ENCODE measurements at regions not wholly inside any gene's neighbourhood (a gene's known extent, or its start where the extent isn't known, plus 50 kb on each side); places are given as distances from the start of the nearest gene placed in this dataset.
"Not testable (repeated sequence)": the region's sequence is repeated elsewhere in the genome, so short reads cannot be mapped to it uniquely, and the experiment has no call there.

- no peak for DNase-seq (ENCODE audit: extremely low read depth, low read depth)
- no peak for TF ChIP-seq CTCF (IDR thresholded peaks at IDR 0.05; ENCODE audit: low read depth, low read length)
Observed at GRCh38 chr3:176855213-176855612, 342.1 kb downstream of the TBL1XR1 start.

GRCh38 chr3:176850498-176850897 is 346.8 kb downstream of the TBL1XR1 start:
- no peak for DNase-seq (ENCODE audit: extremely low read depth, low read depth)
- no peak for TF ChIP-seq CTCF (IDR thresholded peaks at IDR 0.05; ENCODE audit: low read depth, low read length)

- TF ChIP-seq CTCF (IDR thresholded peaks at IDR 0.05; ENCODE audit: low read depth, low read length): no peak
- no peak for DNase-seq (ENCODE audit: extremely low read depth, low read depth)
Observed at GRCh38 chr3:176848431-176849214, 348.7 kb downstream of the TBL1XR1 start.

GRCh38 chr3:176842914-176843313 is 354.4 kb downstream of the TBL1XR1 start:
- no peak for TF ChIP-seq CTCF (IDR thresholded peaks at IDR 0.05; ENCODE audit: low read depth, low read length)
- DNase-seq (ENCODE audit: extremely low read depth, low read depth): no peak

GRCh38 chr3:176840641-176841286 is 356.5 kb downstream of the TBL1XR1 start:
- no peak for TF ChIP-seq CTCF (IDR thresholded peaks at IDR 0.05; ENCODE audit: low read depth, low read length)
- DNase-seq (ENCODE audit: extremely low read depth, low read depth): no peak

GRCh38 chr3:176839901-176840300 is 357.4 kb downstream of the TBL1XR1 start:
- no peak for TF ChIP-seq CTCF (IDR thresholded peaks at IDR 0.05; ENCODE audit: low read depth, low read length)
- no peak for DNase-seq (ENCODE audit: extremely low read depth, low read depth)

- no peak for DNase-seq (ENCODE audit: extremely low read depth, low read depth)
- TF ChIP-seq CTCF (IDR thresholded peaks at IDR 0.05; ENCODE audit: low read depth, low read length): no peak
Observed at GRCh38 chr3:176839466-176839865, 357.8 kb downstream of the TBL1XR1 start.

- DNase-seq (ENCODE audit: extremely low read depth, low read depth): not testable (repeated sequence)
Observed at GRCh38 chr3:176827244-176827643, 370.0 kb downstream of the TBL1XR1 start.

All from AG09319 (cell line).